Fibroblast of pulmonary artery (primary cell): ENCODE measurements at regions not wholly inside any gene's neighbourhood (a gene's known extent, or its start where the extent isn't known, plus 50 kb on each side); places are given as distances from the start of the nearest gene placed in this dataset.
"Not testable (repeated sequence)": the region's sequence is repeated elsewhere in the genome, so short reads cannot be mapped to it uniquely, and the experiment has no call there.

Source experiments
- DNase-seq: peaks from one replicate; pipeline ENCODE4 v3.0.0-alpha.2; 2010; ENCODE audit warnings: low read depth
- H3K4me3 ChIP-seq: replicated peaks from 2 replicates; pipeline ENCODE4 v1.5.1; 2011; ENCODE audit warnings: low read depth, mild to moderate bottlenecking, control low read depth, low read length, moderate library complexity

DNA sequence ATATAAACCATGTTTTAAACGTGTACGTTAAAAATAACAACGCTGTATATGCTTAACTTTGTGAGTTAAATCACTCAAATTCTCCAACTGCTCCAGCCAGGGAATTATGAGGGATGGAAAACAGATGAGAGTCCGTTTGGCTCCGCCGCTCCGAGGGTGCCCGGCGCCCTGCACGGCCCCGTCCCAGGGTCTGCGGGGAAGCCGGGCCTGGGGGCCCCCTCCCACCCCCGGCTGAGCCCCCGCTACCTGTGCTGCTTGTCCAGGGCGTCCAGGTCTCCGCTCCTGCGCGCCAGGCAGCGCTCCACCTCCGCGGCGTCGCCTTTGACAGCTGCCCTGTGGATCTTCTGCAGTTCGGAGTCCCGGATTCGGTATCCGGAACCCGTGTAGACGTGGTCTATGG, 415.5 kb downstream of the FOXD4L4 start:
- DNase-seq, H3K4me3 ChIP-seq: not testable (repeated sequence)

DNA sequence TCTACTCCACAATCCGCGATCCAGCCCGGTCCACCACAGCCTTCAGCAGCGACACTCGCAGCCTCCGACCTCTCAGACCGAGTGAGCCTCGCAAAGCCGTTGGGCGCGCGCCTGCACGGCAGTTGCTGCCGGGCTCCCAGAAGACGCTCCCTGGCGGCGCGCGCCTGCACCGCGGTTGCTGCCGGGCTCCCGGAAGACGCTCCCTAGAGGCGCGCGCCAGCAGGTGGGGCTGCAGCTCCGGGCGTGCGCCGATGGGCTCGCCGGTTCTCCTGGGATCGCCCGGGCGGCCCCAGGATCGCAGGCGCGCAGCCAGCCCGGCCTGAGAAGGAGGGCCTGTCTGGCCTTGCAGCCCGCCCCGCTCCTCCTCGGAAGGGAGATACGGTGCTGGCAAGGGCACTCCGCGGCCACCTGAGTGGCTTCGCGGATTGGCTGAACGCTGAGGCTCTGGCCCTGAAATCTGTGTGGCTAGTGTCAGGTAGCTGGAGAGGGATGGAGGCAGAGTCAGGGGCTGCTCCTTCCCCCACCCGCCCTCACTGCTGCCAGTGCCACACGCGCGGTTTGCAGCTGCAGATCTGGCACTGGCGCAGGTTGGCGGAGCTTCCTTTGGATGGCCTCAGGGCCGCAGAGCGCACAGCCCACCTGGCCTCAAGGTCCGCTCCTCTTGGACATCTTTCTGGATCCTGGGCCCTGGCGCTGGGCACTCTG, 416.2 kb downstream of the FOXD4L4 start:
- peak; percentile 56 for DNase-seq

DNA sequence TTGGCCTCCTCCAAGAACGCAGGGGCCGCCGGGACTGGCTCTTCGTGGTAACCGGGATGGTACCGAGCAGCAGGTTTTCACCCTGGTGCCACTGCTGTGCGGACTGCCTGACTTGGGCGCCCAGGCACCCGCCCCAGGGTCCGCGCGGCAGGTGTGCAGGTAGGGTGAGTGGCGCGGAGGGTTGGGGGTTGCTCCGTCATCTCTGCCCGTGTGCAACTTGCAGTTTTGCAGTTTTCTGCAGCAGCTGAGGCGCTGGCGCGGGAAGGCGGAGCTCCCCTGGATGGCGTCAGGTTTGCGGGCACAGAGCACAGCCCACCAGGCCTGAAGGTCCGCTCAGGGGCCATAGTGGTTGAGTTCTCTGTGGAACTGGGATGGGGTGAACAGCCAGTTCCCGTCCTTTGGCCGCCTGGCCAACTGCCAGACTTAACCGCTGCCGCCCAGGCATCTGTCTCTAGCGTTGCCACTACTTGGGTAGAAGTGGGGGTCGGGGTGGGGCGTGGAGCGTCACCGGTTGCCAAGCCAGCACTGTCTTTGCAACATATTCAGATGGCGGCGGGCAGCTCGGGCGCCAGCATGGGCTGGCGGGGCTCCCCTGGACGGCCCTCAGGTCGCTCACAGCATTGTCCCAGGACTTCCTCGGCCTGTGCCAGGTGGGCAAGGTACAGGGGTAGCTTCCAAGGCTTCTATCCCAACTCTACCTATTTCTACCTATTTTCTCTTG, 417.2 kb downstream of the FOXD4L4 start:
- not testable (repeated sequence) for DNase-seq, H3K4me3 ChIP-seq

More for the DNA sequence above, 416.2 kb downstream of the FOXD4L4 start:
- H3K4me3 ChIP-seq: peak overlapping the region; percentile 21

DNA sequence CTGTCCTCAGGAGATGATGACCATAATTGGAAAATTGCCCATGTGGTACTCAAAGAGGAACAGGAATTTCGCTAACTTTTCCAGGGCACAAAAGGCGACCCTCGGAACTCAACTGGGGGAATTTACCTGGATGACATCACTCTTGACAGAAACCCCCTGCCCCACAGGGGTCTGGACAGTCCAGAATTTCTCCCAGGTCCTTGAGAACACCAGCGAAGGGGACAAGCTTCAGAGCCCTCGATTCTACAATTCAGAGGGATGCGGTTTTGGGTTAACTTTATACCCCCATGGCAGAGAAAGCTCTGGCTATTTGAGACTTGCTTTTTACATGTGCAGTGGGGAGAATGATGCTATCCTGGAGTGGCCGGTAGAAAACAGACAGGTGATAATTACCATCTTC, 445.4 kb downstream of the FOXD4L4 start:
- not testable (repeated sequence) for H3K4me3 ChIP-seq, DNase-seq

DNA sequence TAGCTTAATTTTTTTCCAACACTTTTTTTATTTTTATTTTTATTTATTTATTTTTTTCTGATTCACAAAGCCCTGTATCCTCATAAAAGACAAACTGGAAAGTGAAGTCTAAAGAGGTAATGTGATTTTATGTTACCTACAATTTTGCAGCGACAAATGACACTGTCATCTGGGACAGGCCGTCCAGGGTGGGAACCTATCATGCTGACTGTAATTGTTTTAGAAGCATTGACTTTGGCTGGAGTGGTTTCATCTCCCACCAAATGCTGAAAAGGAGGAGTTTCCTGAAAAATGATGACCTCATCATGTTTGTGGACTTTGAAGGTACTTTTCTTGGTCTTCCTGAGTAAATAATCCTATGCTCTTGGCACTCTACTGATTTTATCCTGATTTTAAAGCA, 446.7 kb downstream of the FOXD4L4 start:
- DNase-seq, H3K4me3 ChIP-seq: not testable (repeated sequence)

DNA sequence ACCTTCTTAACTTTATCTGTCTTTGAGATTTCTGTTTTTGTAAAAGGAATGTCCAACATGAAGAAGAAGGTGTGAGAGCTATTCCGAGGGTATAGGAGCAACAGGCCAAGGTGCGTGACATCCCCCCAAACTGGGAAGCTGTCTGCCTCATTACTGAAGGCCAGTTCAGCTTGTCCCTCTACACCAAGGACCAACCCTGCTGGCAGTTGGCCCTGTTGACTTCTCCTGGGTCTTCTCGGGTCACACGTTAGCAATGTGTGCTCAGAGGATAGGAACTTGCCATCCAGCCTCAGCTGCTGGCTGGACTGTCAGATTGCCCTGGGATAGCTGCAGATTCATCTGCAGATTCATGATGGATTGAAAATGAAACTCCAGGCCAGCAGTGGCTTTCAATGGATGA, 460.3 kb downstream of the FOXD4L4 start:
- not testable (repeated sequence) for DNase-seq, H3K4me3 ChIP-seq

DNA sequence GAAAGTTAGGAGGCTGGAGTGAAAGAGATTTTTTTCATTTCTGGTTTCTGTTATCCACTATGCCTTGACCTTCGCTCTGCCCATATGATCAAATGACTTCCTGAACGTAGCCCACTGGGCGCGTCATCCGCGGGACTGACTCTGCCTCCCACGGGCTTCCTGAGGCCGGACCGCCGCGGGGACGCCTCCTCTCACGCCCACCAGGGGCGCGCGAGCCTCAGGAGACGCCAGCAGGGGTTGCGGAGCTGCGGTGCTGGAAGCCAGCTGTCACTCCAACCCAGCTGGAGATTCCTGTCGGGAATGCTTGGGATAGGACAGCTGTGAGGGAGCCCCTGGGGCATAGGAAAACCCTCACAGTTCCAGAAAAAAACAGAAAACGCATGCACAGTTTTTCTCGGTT, 461.5 kb downstream of the FOXD4L4 start:
- DNase-seq, H3K4me3 ChIP-seq: not testable (repeated sequence)

DNA sequence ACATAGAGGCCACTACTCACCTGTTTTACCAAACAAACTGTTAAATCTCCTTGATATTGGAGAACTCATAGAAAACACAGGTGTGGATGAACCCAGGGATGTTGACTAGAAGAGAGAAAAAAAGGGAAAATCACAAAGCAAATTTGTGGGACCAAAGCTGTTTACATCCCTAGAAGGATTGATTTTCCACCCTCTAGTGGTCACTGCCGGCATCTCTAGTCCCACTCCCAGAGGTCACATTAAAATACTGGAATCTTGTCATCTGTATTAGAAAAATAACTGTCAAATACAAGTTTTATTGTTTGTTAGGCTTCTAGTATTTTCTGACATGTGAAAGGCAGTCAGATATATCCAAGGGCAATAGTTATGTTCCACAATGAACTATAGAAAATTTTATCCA, 469.7 kb downstream of the FOXD4L4 start:
- H3K4me3 ChIP-seq, DNase-seq: not testable (repeated sequence)

DNA sequence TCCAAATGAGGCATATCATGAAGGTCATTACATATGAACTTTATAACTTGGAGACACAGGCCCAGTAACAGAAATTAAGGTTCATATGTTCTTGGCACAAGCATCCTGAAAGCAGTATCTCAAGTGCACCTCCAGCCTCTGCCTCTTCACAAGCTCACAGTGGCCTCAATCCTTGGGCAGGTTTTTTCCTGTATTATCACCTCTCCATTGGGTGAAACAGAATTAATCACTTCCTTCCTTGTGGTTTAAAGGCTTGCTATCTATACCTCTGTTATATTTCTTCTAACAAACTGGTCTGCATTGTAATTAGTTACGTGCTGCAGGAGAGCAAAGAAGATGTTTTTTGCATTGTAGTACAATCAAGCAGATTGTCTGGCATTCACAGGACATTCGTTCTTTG, 471.0 kb downstream of the FOXD4L4 start:
- H3K4me3 ChIP-seq, DNase-seq: not testable (repeated sequence)

DNA sequence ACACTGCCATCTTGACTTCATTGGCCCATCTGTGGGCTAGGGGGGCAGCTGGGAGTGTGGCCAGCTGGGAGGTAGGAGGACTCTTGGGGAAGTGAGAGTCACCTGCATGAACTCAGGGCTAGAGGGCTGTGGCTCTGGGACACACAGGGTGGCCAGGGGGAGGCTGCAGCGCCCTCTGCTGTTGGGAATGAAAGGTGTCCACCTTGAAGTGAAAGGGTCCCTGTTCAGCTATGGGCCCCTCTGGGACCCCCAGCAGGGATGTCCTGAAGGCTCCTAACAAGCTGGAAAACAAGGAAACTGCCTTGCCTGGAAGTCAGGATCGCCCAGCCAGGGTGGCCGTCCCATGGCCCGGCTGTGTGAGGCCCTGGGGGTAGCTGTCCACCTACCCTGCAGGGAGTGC, 507.8 kb downstream of the FOXD4L4 start:
- DNase-seq, H3K4me3 ChIP-seq: not testable (repeated sequence)

DNA sequence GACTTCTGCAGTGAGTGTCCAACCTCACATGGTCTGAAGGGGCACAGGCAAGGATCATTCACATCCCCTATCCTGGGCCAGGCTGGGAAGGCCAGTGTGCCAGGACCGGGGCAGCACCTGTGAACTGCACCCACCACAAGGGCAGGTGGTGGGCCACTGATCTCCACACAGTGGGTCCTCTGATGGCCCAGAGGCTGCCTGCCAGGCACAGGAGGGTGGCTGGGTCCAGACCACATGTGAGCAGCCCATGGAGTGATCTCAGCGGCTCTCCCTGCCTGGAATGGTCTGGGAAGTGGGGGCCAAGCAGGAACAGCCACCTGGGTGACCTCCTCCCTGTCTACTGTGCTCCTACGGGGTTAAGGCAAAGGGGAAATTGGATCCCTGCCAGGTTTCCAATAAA, 508.5 kb downstream of the FOXD4L4 start:
- DNase-seq, H3K4me3 ChIP-seq: not testable (repeated sequence)

DNA sequence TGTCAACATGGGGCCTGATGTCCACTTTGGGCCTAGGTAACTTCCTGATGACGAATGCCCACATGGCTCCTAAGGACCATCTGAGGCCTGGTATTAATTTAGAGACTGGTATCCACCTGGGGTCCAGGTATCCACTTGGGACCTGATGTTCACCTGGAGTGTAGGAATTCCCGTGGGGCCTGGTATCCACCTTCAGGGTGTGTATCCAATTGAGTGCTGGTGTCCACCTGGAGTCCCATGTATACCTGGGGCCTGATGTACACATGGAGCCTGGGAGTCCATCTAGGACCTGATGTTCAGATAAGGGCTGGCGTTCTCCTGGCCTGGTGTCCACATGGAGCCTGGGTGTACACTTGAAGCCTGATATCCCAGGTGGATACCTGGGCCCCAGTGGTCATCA, 520.6 kb downstream of the FOXD4L4 start:
- DNase-seq, H3K4me3 ChIP-seq: not testable (repeated sequence)

DNA sequence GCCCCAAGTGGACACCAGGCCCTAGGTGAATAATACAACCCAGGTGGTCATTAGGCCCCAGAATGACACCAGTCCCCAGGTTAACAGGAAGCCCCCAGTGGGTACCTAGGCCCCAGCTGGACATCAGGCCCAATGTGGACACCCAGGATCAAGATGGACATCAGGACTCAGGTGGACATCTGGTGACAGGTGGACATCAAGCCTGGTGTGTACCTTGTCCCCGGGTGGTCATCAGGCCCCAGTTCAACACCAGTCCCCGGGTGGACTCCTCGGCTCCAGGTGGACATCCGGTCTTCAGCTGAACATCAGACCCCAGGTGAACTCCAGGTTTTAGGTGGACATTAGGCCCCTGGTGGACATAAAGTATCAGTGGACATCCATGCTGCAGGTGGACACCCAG, 524.6 kb downstream of the FOXD4L4 start:
- DNase-seq, H3K4me3 ChIP-seq: not testable (repeated sequence)

DNA sequence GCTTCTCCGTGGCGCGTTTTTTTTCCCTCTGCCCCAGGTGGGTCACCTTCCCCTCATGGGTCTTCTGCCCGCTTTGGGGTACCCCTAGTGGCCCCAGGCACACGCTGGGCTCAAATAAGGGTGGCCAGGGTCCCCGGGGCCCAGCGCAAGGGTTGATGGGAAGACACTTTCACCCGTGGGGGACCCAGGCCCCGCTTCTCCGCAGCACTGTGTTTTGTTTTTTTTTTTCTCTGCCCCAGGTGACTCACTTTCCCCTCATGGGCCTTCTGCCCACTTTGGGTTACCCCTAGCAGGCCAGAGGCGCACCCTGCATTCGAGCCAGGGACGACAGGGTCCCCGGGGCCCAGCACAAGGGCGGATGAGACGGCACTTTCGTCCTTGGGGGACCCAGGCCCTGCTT, 526.7 kb downstream of the FOXD4L4 start:
- H3K4me3 ChIP-seq, DNase-seq: not testable (repeated sequence)

DNA sequence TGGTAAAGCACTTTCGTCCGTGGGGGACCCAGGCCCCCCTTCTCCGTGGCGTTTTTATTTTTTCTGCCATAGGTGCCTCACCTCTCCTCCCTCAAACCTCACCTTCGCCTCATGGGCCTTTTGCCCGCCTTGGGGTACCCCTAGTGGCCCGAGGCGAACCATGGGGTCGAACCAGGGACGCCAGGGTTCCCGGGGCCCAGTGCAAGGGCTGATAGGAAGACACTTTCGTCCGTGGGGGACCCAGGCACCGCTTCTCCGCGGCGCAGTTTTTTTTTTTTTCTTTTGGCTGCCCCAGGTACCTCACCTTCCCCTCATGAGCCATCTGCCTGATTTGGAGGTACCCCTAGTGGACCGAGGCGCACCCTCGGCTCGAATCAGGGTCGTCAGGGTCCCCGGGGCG, 527.8 kb downstream of the FOXD4L4 start:
- not testable (repeated sequence) for H3K4me3 ChIP-seq, DNase-seq

DNA sequence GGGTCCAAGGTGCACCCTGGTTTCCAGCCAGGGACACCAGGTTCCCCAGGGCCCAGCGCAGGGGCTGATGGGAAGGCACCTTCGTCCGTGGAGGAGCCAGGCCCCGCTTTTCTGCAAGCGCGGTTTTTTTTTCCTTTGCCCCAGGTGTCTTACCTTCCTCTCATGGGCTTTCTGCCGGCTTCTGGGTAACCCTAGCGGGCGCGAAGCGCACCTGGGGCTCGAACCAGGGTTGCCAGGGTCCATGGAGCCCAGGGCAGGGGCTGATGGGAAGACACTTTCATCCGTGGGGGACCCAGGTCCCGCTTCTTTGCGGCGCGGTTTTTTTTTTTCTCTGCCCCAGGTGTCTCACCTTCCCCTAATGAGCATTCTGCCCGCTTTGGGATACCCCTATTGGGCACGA, 529.3 kb downstream of the FOXD4L4 start:
- not testable (repeated sequence) for DNase-seq, H3K4me3 ChIP-seq

DNA sequence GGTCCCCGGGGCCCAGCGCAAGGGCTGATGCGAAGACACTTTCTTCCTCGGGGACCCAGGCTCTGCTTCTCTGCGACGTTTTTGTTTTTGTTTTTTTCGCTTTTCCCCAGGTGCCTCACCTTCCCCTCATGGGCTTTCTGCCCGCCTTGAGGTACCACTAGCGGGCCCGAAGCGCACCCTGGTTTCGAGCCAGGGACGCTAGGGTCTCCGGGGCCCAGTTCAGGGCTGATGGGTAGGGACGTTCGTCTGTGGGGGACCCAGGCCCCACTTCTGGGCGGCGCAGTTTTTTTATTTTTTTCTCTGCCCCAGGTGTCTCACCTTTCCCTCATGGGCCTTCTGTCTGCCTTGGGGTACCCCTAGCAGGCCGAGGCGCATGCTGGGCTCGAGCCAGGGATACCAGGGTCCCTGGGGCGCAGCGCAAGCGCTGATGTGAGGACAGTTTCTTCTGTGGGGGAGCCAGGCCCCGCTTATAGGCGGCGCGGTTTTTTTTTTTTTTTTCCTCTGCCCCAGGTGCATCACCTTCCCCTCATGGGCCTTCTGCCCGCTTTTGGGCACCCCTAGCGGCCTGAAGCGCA, 530.0 kb downstream of the FOXD4L4 start:
- not testable (repeated sequence) for DNase-seq, H3K4me3 ChIP-seq

DNA sequence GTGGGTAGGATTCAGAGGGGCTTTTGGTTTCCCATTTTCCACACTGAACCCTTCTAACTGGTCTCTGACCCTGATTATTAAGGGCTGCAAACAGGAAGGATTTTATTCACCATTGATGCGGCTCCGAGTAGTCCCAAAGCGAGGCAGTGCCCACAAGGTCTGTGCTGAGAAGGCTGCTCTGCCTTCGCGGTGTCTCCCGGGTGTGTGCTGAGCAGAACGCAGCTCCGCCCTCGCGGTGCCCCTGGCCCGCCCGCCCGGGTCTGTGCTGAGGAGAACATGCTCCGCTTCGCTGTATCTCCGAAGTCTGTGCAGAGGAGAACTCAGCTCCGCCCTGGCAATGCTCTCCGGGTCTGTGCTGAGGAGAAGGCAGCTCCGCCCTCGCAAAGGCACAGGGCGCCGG, 530.7 kb downstream of the FOXD4L4 start:
- DNase-seq: peak; percentile 2
- H3K4me3 ChIP-seq: not testable (repeated sequence)

DNA sequence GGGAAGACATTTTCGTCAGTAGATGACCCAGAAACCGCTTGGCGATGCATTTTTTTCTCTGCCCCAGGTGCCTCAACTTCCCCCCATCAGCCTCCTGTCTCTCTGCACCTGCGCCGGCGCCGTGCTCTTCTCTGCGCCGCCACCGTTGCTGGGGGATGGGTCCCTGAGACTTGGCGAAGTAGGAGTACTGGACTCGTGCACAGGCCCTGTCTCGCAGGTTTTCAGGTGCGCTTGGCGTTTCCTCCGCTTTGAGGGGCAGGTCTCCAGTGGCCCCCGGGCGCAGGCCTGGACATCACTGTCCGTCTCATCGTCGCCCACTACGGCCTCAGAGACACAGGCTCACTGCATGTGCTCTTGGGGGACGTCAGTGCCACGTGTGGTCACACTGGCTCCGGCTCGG, 532.1 kb downstream of the FOXD4L4 start:
- H3K4me3 ChIP-seq: not testable (repeated sequence)

DNA sequence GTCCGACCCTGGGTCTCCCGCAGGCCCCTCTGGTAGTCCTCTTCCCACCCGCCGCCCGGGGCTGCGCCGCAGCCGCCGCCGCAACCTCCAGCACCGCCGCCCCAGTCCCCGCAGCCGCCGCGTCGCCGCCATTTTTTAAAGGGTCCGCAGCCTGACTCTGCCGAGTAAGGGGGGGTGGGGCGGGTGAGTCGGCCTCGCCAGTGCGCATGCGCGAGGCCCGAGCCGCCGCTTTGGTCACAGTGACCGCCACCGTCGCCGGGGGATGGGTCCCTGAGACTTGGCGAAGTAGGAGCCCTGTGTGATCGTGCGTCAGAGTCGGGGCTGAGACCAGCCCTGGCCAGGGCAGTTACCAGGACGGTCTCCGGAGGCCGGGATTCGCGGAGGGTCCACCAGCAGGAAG, 532.8 kb downstream of the FOXD4L4 start:
- H3K4me3 ChIP-seq: peak overlapping the region; percentile 36
- DNase-seq: not testable (repeated sequence)

More for the DNA sequence above, 532.1 kb downstream of the FOXD4L4 start:
- DNase-seq: not testable (repeated sequence)
